Ovary (tissue), 3 donors: ENCODE measurements at regions not wholly inside any gene's neighbourhood (a gene's known extent, or its start where the extent isn't known, plus 50 kb on each side); places are given as distances from the start of the nearest gene placed in this dataset.

Experiments used
- EP300 ChIP-seq: sonication (generic); formaldehyde crosslinking; IDR thresholded peaks from one replicate; pipeline ENCODE4 v1.6.1; 2017; ENCODE audit warnings: antibody characterized with exemption
- POLR2A ChIP-seq: fragments of 450-650 bp; IDR thresholded peaks from one replicate; pipeline ENCODE4 v1.6.1; 2017; ENCODE audit warnings: antibody characterized with exemption, mild to moderate bottlenecking, moderate library complexity
- TF ChIP-seq, protein P1 (sequence below), 3 donors: fragments of 450-650 bp in 2 of 3; fragments of 200-600 bp in 1 of 3; IDR thresholded peaks; one replicate each; pipeline versions ENCODE4 v1.5.1 to v1.8.0; 2016 to 2022; ENCODE audit warnings: antibody characterized with exemption in 3 of 3, mild to moderate bottlenecking in 1 of 3
- donor health status: DM: no; HTN: no; CAD: no.

- TF ChIP-seq, protein P1, sequence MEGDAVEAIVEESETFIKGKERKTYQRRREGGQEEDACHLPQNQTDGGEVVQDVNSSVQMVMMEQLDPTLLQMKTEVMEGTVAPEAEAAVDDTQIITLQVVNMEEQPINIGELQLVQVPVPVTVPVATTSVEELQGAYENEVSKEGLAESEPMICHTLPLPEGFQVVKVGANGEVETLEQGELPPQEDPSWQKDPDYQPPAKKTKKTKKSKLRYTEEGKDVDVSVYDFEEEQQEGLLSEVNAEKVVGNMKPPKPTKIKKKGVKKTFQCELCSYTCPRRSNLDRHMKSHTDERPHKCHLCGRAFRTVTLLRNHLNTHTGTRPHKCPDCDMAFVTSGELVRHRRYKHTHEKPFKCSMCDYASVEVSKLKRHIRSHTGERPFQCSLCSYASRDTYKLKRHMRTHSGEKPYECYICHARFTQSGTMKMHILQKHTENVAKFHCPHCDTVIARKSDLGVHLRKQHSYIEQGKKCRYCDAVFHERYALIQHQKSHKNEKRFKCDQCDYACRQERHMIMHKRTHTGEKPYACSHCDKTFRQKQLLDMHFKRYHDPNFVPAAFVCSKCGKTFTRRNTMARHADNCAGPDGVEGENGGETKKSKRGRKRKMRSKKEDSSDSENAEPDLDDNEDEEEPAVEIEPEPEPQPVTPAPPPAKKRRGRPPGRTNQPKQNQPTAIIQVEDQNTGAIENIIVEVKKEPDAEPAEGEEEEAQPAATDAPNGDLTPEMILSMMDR (IDR thresholded peaks at IDR 0.05), result no peak
- TF ChIP-seq EP300 (no peak), POLR2A (no peak)
Observed at GRCh38 chr13:112234131-112234875, 141.9 kb upstream of the SPACA7 start.
